ENCODE measurements at regions not wholly inside any gene's neighbourhood (a gene's known extent, or its start where the extent isn't known, plus 50 kb on each side); places are given as distances from the start of the nearest gene placed in this dataset.

DNA sequence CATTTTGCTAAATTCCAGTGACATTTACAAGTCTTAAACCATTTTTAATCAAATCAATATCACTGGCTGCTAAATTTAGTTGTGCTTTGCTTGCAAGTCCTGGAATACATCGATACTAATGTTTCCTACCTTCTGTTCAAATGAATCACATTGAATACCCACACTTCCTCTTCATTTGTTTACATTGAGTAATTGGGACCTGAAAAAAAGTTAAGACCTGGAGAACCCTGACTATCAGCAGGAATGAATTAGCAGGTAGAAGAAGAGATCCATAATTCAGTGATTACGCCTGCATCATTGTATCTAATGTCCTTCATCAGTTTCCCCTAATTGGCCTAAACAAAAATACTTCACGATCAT is 369.3 kb downstream of the ETNK1 start:
- Histone ChIP-seq H3K36me3 (ENCODE audit: control insufficient read depth, insufficient read depth, low read length) (no peaks in the 10 kb centered on the region), H3K4me3 (replicated peaks; ENCODE audit: low read depth, low read length) (no peak overlapping the region), H3K27me3 (replicated peaks; ENCODE audit: control insufficient read depth, insufficient read depth, low read length) (no peaks in the 10 kb centered on the region)
- TF ChIP-seq CTCF (IDR thresholded peaks at IDR 0.05; ENCODE audit: insufficient read depth, low read length, poor library complexity, severe bottlenecking) = no peak
- DNase-seq (ENCODE audit: extremely low read depth, insufficient read length) = no peak

DNA sequence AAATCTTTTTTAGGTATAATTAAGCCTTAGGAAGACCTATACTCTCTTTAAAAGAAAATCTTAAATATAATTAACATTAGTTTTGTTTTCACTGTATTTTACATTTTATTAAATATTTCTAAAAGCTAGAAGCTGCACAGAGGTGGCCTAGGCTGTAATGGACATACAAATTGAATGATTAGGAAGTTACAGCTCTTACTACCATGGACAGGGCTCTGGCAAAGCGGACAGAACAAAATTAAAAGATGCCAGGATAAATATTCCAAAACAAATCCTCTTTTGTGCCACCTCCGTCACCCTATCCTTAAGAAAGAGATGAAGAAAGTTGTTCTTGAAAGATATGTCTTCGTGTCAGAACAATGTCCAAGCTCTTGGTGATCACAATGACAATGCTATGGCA is 376.5 kb downstream of the ETNK1 start:
- Histone ChIP-seq H3K4me3 (replicated peaks; ENCODE audit: low read depth, low read length) (no peak overlapping the region), H3K27me3 (replicated peaks; ENCODE audit: control insufficient read depth, insufficient read depth, low read length) (no peaks in the 10 kb centered on the region), H3K36me3 (ENCODE audit: control insufficient read depth, insufficient read depth, low read length) (no peaks in the 10 kb centered on the region)
- no peak for TF ChIP-seq CTCF (IDR thresholded peaks at IDR 0.05; ENCODE audit: insufficient read depth, low read length, poor library complexity, severe bottlenecking)
- no peak for DNase-seq (ENCODE audit: extremely low read depth, insufficient read length)

DNA sequence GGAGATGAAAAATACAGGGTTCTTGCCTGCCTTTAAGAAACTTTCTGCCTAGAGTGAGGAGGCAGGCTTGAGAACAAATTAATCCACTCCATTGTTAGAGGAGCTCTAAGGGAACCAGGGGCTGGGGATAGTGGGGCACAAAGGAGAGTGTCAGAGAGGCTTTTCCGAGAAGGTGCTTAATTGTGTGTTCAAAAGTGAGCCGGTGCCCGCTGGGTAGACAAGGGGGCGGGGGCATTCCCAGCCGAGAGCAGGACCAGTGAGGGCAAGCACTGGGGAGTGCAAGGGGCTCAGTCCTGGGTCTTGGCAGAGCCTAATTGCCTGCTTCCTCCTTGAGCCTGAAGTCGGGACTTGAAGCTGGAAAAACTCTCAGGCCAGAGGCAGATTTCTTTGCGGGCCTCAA is 377.4 kb downstream of the ETNK1 start:
- no peak for TF ChIP-seq CTCF (IDR thresholded peaks at IDR 0.05; ENCODE audit: insufficient read depth, low read length, poor library complexity, severe bottlenecking)
- Histone ChIP-seq H3K4me3 (replicated peaks; ENCODE audit: low read depth, low read length) (no peak overlapping the region), H3K27me3 (replicated peaks; ENCODE audit: control insufficient read depth, insufficient read depth, low read length) (no peaks in the 10 kb centered on the region), H3K36me3 (ENCODE audit: control insufficient read depth, insufficient read depth, low read length) (no peaks in the 10 kb centered on the region)
- DNase-seq (ENCODE audit: extremely low read depth, insufficient read length) = no peak

DNA sequence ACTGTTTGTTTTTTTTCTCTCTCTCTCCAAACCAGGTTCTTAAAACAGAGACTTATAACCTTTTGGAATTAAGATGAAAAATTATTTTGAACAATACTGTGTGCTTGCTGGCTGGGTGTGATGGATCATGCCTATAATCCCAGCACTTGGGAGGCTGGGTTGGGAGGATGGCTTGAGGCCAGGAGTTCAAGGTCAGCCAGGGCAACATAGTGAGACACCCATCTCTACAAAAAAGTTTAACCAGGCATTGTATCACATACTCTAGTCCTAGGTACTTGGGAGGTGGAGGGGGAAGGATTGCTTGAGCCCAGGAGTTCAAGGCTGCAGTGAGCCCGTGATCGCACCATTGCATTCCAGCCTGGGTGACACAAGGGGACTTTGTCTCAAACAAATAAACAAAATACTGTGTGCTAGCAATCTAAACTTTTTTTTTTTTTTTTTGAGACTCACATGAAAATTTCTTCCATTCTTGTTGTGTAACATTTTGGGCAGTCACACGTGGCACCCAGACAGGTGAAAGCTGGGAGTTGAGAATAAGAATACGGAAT is 379.6 kb downstream of the ETNK1 start:
- no peak for DNase-seq (ENCODE audit: extremely low read depth, insufficient read length)
- H3K4me3 ChIP-seq (replicated peaks; ENCODE audit: low read depth, low read length) = no peak overlapping the region
- no peaks in the 10 kb centered on the region for H3K27me3 ChIP-seq (replicated peaks; ENCODE audit: control insufficient read depth, insufficient read depth, low read length)

DNA sequence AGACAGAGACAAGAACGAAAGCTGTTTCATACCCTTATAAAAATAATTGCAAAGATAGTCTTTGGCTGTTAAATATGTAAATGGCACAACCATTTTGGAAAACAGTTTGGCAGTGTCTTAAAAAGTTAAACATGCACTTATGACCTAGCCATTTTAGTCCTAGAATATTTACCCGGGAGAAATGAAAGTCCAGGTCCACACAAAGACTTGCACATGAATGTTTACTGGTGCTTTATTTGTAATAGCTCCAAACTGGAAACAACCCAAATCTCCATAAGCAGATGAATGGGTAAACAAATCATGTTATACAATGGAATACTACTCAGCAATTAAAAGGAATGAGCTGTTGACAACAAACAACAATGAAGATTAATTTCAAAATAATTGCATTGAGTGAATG is 380.4 kb downstream of the ETNK1 start:
- no peaks in the 10 kb centered on the region for H3K27me3 ChIP-seq (replicated peaks; ENCODE audit: control insufficient read depth, insufficient read depth, low read length)
- no peak for DNase-seq (ENCODE audit: extremely low read depth, insufficient read length)
- no peak for TF ChIP-seq CTCF (IDR thresholded peaks at IDR 0.05; ENCODE audit: insufficient read depth, low read length, poor library complexity, severe bottlenecking)
- no peak overlapping the region for H3K4me3 ChIP-seq (replicated peaks; ENCODE audit: low read depth, low read length)
- H3K36me3 ChIP-seq (ENCODE audit: control insufficient read depth, insufficient read depth, low read length) = no peaks in the 10 kb centered on the region

More for the DNA sequence above, 379.6 kb downstream of the ETNK1 start:
- no peaks in the 10 kb centered on the region for H3K36me3 ChIP-seq (ENCODE audit: control insufficient read depth, insufficient read depth, low read length)
- no peak for TF ChIP-seq CTCF (IDR thresholded peaks at IDR 0.05; ENCODE audit: insufficient read depth, low read length, poor library complexity, severe bottlenecking)

DNA sequence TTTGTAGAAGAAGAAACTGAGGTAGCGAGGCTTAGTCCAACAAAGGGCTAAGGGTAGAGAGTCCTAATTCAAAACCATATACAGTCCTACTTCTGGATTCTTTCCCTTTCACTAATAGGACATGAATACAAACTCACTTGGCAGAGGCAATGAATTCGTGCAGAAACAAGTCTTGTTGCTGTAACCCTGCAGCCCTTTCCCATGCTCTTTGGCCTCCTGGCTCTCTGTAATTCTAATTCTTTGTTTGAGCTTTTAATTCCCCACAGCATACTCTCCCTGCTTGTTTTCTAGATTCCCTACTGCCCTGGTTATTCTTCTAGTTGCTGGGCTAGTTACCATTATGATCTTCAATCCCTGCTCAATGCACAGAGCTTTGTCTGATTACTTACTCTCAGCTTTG is 381.4 kb downstream of the ETNK1 start:
- no peak for TF ChIP-seq CTCF (IDR thresholded peaks at IDR 0.05; ENCODE audit: insufficient read depth, low read length, poor library complexity, severe bottlenecking)
- H3K36me3 ChIP-seq (ENCODE audit: control insufficient read depth, insufficient read depth, low read length) = no peaks in the 10 kb centered on the region
- no peak overlapping the region for H3K4me3 ChIP-seq (replicated peaks; ENCODE audit: low read depth, low read length)
- DNase-seq (ENCODE audit: extremely low read depth, insufficient read length) = no peak
- H3K27me3 ChIP-seq (replicated peaks; ENCODE audit: control insufficient read depth, insufficient read depth, low read length) = no peaks in the 10 kb centered on the region
